Ishikawa (cell line): ENCODE measurements at regions not wholly inside any gene's neighbourhood (a gene's known extent, or its start where the extent isn't known, plus 50 kb on each side); places are given as distances from the start of the nearest gene placed in this dataset.

Source experiments
- CEBPB ChIP-seq: IDR thresholded peaks from 2 replicates; pipeline ENCODE4 v1.6.1; 2012
- CREB1 ChIP-seq: IDR thresholded peaks from 2 replicates; pipeline ENCODE4 v1.6.1; 2012; ENCODE audit warnings: low read depth
- EGR1 ChIP-seq: IDR thresholded peaks from 2 replicates; pipeline ENCODE4 v1.6.1; 2012
- EP300 ChIP-seq: IDR thresholded peaks from 2 replicates; pipeline ENCODE4 v1.6.1; 2012; ENCODE audit warnings: borderline replicate concordance
- FOXM1 ChIP-seq: IDR thresholded peaks from 2 replicates; pipeline ENCODE4 v1.6.1; 2012; ENCODE audit warnings: low read depth, borderline replicate concordance
- NFIC ChIP-seq: IDR thresholded peaks from 2 replicates; pipeline ENCODE4 v1.6.1; 2012
- RAD21 ChIP-seq: IDR thresholded peaks from 2 replicates; pipeline ENCODE4 v1.6.1; 2012; ENCODE audit warnings: low read depth
- TAF1 ChIP-seq: IDR thresholded peaks from 2 replicates; pipeline ENCODE4 v1.6.1; 2012; ENCODE audit warnings: low read depth, mild to moderate bottlenecking
- TCF12 ChIP-seq: IDR thresholded peaks from 2 replicates; pipeline ENCODE4 v1.6.1; 2012; ENCODE audit warnings: low read depth
- TEAD4 ChIP-seq: IDR thresholded peaks from 2 replicates; pipeline ENCODE4 v1.6.1; 2012
- YY1 ChIP-seq: IDR thresholded peaks from 2 replicates; pipeline ENCODE4 v1.6.1; 2012; ENCODE audit warnings: low read depth
- ZBTB7A ChIP-seq: IDR thresholded peaks from 2 replicates; pipeline ENCODE4 v1.6.1; 2012; ENCODE audit warnings: low read depth
- TF ChIP-seq, protein P1 (sequence below): IDR thresholded peaks from 2 replicates; pipeline ENCODE4 v1.6.1; 2012; ENCODE audit warnings: low read depth, mild to moderate bottlenecking
- TF ChIP-seq, protein P2 (sequence below): IDR thresholded peaks from 2 replicates; pipeline ENCODE4 v1.6.1; 2012
- TF ChIP-seq, protein P3 (sequence below): IDR thresholded peaks from 2 replicates; pipeline ENCODE4 v1.6.1; 2012

DNA sequence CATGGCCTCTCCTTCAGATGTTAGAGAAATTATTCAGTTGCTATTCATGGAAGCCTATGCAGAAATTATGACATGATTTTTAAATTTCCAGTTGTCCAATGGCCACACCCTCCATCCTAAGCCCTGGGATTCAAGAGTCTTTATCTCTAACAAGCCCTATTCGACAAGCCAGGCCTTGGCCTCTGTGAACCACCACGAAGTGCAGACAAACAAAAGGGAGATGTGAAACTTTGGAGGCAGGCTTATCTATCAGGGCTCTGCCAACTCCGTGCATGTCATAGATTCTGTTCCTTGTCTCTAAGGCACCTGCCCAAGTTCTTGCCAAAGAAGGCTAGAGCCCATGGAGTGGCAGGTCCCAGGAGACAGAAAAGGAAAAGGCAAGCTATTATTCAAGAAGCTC lies 212.4 kb upstream of the ADAMTS9 start:
- TF ChIP-seq, protein P1, sequence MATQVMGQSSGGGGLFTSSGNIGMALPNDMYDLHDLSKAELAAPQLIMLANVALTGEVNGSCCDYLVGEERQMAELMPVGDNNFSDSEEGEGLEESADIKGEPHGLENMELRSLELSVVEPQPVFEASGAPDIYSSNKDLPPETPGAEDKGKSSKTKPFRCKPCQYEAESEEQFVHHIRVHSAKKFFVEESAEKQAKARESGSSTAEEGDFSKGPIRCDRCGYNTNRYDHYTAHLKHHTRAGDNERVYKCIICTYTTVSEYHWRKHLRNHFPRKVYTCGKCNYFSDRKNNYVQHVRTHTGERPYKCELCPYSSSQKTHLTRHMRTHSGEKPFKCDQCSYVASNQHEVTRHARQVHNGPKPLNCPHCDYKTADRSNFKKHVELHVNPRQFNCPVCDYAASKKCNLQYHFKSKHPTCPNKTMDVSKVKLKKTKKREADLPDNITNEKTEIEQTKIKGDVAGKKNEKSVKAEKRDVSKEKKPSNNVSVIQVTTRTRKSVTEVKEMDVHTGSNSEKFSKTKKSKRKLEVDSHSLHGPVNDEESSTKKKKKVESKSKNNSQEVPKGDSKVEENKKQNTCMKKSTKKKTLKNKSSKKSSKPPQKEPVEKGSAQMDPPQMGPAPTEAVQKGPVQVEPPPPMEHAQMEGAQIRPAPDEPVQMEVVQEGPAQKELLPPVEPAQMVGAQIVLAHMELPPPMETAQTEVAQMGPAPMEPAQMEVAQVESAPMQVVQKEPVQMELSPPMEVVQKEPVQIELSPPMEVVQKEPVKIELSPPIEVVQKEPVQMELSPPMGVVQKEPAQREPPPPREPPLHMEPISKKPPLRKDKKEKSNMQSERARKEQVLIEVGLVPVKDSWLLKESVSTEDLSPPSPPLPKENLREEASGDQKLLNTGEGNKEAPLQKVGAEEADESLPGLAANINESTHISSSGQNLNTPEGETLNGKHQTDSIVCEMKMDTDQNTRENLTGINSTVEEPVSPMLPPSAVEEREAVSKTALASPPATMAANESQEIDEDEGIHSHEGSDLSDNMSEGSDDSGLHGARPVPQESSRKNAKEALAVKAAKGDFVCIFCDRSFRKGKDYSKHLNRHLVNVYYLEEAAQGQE, result no peak
- TF ChIP-seq, protein P2, sequence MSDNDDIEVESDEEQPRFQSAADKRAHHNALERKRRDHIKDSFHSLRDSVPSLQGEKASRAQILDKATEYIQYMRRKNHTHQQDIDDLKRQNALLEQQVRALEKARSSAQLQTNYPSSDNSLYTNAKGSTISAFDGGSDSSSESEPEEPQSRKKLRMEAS, result no peak
- no peak for TF ChIP-seq CREB1
- TF ChIP-seq, protein P3, sequence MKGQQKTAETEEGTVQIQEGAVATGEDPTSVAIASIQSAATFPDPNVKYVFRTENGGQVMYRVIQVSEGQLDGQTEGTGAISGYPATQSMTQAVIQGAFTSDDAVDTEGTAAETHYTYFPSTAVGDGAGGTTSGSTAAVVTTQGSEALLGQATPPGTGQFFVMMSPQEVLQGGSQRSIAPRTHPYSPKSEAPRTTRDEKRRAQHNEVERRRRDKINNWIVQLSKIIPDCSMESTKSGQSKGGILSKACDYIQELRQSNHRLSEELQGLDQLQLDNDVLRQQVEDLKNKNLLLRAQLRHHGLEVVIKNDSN, result no peak
- TF ChIP-seq RAD21, result no peak

- TF ChIP-seq NFIC (no peak), RAD21 (no peak), TAF1 (no peak), TCF12 (no peak), CREB1 (no peak), ZBTB7A (no peak), EGR1 (no peak), CEBPB (no peak), YY1 (no peak), TEAD4 (no peak)
- TF ChIP-seq, protein P2, result no peak
- TF ChIP-seq, protein P3, result no peak
- TF ChIP-seq, protein P1, result no peak
Measured at GRCh38 chr3:64898941-64899340, 211.1 kb upstream of the ADAMTS9 start.

GRCh38 chr3:64895991-64896895 lies 208.4 kb upstream of the ADAMTS9 start:
- TF ChIP-seq TCF12 (no peak), NFIC (no peak), TAF1 (no peak), YY1 (no peak), CREB1 (no peak), RAD21 (no peak), TEAD4 (no peak), EP300 (no peak), EGR1 (no peak), FOXM1 (no peak), ZBTB7A (no peak), CEBPB (no peak)
- TF ChIP-seq, protein P3, result no peak
- TF ChIP-seq, protein P2, result no peak
- TF ChIP-seq, protein P1, result no peak
